Fibroblast of mammary gland (primary cell): ENCODE measurements at regions not wholly inside any gene's neighbourhood (a gene's known extent, or its start where the extent isn't known, plus 50 kb on each side); places are given as distances from the start of the nearest gene placed in this dataset.

Source experiments
- DNase-seq: peaks from one replicate; pipeline ENCODE4 v3.0.0-alpha.2; 2010; ENCODE audit warnings: low read depth
- H3K4me3 ChIP-seq: 2 replicates; pipeline ENCODE4 v1.5.1; 2011; ENCODE audit warnings: low read depth, mild to moderate bottlenecking, low read length, moderate library complexity; ENCODE audit not compliant: control insufficient read depth
- TF ChIP-seq, protein P1 (sequence below): conservative IDR thresholded peaks from 2 replicates; pipeline ENCODE4 v1.5.1; 2011; ENCODE audit warnings: low read depth, low read length, inconsistent platforms; ENCODE audit not compliant: control insufficient read depth, insufficient read depth

GRCh38 chr6:163825033-163825432, 410.5 kb downstream of the QKI start:
- TF ChIP-seq, protein P1, sequence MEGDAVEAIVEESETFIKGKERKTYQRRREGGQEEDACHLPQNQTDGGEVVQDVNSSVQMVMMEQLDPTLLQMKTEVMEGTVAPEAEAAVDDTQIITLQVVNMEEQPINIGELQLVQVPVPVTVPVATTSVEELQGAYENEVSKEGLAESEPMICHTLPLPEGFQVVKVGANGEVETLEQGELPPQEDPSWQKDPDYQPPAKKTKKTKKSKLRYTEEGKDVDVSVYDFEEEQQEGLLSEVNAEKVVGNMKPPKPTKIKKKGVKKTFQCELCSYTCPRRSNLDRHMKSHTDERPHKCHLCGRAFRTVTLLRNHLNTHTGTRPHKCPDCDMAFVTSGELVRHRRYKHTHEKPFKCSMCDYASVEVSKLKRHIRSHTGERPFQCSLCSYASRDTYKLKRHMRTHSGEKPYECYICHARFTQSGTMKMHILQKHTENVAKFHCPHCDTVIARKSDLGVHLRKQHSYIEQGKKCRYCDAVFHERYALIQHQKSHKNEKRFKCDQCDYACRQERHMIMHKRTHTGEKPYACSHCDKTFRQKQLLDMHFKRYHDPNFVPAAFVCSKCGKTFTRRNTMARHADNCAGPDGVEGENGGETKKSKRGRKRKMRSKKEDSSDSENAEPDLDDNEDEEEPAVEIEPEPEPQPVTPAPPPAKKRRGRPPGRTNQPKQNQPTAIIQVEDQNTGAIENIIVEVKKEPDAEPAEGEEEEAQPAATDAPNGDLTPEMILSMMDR = no peak
- peak; percentile 87 for DNase-seq
- no peak overlapping the region for H3K4me3 ChIP-seq

GRCh38 chr6:163823577-163823976, 409.1 kb downstream of the QKI start:
- TF ChIP-seq, protein P1 = no peak
- no peak for DNase-seq
- no peak overlapping the region for H3K4me3 ChIP-seq

DNA sequence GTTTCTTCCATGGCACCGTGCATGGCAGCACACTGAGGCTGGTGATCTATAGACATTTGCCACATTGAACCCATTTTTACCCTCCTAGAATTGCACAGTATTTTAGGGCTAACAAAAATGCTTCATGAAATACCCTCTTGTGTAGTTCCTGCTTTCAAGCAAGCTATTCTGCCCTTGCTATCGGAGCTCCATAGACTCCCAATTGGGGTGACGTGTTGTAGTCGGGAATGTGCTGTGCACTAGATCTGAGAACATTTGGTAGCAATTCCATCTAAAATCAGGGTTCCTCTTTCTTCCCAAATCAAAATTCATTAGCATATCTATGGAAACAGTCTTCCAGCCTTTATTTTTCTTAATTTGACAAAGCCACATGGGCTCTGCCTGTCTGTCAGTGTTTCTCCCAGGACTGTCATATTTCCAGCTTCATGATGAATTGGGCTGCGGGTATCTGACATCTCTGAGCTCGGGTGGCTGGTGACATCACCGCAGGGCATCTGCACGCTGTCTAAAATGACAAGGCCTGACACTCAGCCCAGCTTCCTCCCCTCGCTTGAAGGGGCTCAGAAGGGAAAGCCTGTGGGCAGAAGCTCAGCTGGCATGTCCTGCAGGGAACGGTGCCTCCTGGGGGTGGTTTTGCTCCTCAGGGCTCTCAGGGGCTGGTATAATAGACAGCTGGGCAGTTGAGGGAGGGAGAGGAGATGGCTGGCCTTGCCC, 406.4 kb downstream of the QKI start:
- TF ChIP-seq, protein P1 = no peak

GRCh38 chr6:163820171-163820570, 405.7 kb downstream of the QKI start:
- TF ChIP-seq, protein P1 = no peak

More for the DNA sequence above, 406.4 kb downstream of the QKI start:
- no peak overlapping the region for H3K4me3 ChIP-seq
- DNase-seq = no peak

GRCh38 chr6:163818719-163819118, 404.2 kb downstream of the QKI start:
- DNase-seq = no peak
- no peak overlapping the region for H3K4me3 ChIP-seq
- TF ChIP-seq, protein P1 = no peak

More at GRCh38 chr6:163820171-163820570, 405.7 kb downstream of the QKI start:
- DNase-seq = no peak
- H3K4me3 ChIP-seq = no peak overlapping the region

GRCh38 chr6:163816441-163816840, 401.9 kb downstream of the QKI start:
- H3K4me3 ChIP-seq = no peak overlapping the region
- DNase-seq = peak; percentile 14
- TF ChIP-seq, protein P1 = no peak
